Calu3 (cell line): ENCODE measurements at regions not wholly inside any gene's neighbourhood (a gene's known extent, or its start where the extent isn't known, plus 50 kb on each side); places are given as distances from the start of the nearest gene placed in this dataset.

Source experiments
- BruUV-seq: library from RNA; stranded (reverse); fragments of 400-500 nt; replicated peaks from 2 replicates; lab custom pipeline; 2021; lab: Mats Ljungman, UMichigan
- CTCF ChIA-PET: fragments of 300-600 bp; sonication (Branson Sonifier 250); formaldehyde crosslinking; loops from one replicate; lab custom pipeline; 2022; ENCODE audit warnings: antibody characterized with exemption; lab: Charles Lee
- DNase-seq: peaks from one replicate; pipeline ENCODE4 v3.0.0; 2022
- H3K27ac Mint-ChIP-seq: one replicate; pipeline ENCODE4 v1.8.0; 2022; ENCODE audit warnings: mixed read lengths; ENCODE audit not compliant: unreplicated experiment
- H3K27me3 Mint-ChIP-seq: one replicate; pipeline ENCODE4 v1.8.0; 2022; ENCODE audit warnings: mixed read lengths; ENCODE audit not compliant: unreplicated experiment
- H3K36me3 Mint-ChIP-seq: one replicate; pipeline ENCODE4 v1.8.0; 2022; ENCODE audit warnings: mild to moderate bottlenecking, moderate library complexity, mixed read lengths; ENCODE audit not compliant: insufficient read depth, unreplicated experiment
- H3K4me1 Mint-ChIP-seq: one replicate; pipeline ENCODE4 v1.8.0; 2022; ENCODE audit warnings: mild to moderate bottlenecking, low read depth, mixed read lengths; ENCODE audit not compliant: unreplicated experiment
- H3K4me3 Mint-ChIP-seq: one replicate; pipeline ENCODE4 v1.8.0; 2022; ENCODE audit warnings: mild to moderate bottlenecking, low read depth, moderate library complexity, mixed read lengths; ENCODE audit not compliant: unreplicated experiment
- H3K9me3 Mint-ChIP-seq: one replicate; pipeline ENCODE4 v1.8.0; 2022; ENCODE audit warnings: low read depth, mixed read lengths; ENCODE audit not compliant: unreplicated experiment
- CTCF ChIP-seq: fragments of 200-600 bp; IDR thresholded peaks from one replicate; pipeline ENCODE4 v1.8.0; 2022; ENCODE audit warnings: antibody characterized with exemption; ENCODE audit not compliant: unreplicated experiment
- intact Hi-C: fragments of 100-400 bp; cut with micrococcal nuclease; formaldehyde crosslinking; loops from one replicate; pipeline ENCODE4 v1.10.0; 2022; ENCODE audit not compliant: unreplicated experiment

DNA sequence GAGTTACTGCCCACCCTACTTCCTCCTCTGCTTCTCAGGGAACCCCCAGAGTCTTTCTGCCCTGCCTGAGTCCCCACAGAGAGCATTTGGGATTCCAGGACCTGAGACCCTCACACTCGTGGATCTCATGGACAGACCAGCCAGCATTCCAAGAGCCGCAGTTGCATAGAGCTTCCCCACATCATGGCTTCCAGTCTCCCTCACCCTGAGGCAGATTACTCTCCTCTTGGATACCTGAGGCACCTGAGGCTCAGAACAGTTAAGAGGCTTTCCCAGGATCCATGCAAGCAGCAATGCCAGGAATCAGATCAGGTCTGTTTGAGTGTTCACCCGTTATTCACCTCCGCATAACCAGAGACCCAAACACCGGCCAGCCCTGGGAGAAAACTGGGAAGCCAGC, 102.2 kb downstream of the TRIM29 start:
- H3K27ac Mint-ChIP-seq: no peak overlapping the region
- CTCF ChIA-PET: no interaction called here

DNA sequence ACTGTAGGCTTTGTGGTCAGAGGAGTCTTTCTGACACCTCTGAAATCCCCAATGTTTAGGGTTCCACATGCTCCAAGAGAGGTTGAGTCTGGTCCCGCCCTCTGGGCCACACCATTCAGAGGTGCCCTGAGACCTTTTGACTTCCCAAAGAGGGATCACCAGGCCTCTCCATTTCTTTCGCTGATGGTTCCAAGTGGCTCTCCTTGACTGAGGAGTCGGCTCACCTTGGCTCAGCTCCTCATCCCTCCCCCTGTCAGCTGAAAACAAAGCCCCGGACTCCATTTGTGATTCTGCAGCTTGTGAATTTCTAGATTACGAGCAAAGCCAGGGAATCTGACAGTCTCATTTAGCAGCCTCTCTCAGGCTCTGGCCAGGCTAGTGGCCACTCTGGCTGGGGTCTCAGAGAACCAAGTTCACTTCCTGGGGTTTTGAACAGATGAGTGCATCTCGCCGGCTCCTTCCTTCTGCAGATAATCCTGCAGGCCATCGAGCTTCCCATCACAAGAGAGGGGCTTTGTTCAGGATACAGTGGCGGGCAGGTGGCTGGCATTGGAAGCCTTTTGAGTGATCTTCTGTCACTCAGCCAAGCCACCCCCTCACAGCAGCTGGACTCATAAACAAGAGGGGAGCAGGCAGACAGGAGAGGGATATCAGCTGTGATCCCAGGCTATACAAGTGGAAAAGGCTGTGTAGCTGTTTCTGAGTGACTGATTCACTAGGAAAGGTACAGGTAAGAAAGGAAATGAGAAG, 102.9 kb downstream of the TRIM29 start:
- CTCF ChIA-PET: no interaction called here
- Mint-ChIP-seq H3K4me3 (no peak overlapping the region), H3K27ac (no peak overlapping the region), H3K36me3 (no peaks in the 10 kb centered on the region), H3K9me3 (no peaks in the 10 kb centered on the region), H3K27me3 (peaks cover 98% of the 10 kb centered on the region), H3K4me1 (no peaks in the 10 kb centered on the region)
- DNase-seq: no peak
- no peak for TF ChIP-seq CTCF
- no TSS peak for BruUV-seq
- intact Hi-C loops: no loop called here

More for the DNA sequence above, 102.2 kb downstream of the TRIM29 start:
- H3K36me3 Mint-ChIP-seq: no peaks in the 10 kb centered on the region
- H3K4me1 Mint-ChIP-seq: no peaks in the 10 kb centered on the region
- no peak for DNase-seq
- intact Hi-C loops: no loop called here
- BruUV-seq: no TSS peak
- peaks cover 98% of the 10 kb centered on the region for H3K27me3 Mint-ChIP-seq
- no peak for TF ChIP-seq CTCF
- H3K9me3 Mint-ChIP-seq: no peaks in the 10 kb centered on the region
- no peak overlapping the region for H3K4me3 Mint-ChIP-seq

DNA sequence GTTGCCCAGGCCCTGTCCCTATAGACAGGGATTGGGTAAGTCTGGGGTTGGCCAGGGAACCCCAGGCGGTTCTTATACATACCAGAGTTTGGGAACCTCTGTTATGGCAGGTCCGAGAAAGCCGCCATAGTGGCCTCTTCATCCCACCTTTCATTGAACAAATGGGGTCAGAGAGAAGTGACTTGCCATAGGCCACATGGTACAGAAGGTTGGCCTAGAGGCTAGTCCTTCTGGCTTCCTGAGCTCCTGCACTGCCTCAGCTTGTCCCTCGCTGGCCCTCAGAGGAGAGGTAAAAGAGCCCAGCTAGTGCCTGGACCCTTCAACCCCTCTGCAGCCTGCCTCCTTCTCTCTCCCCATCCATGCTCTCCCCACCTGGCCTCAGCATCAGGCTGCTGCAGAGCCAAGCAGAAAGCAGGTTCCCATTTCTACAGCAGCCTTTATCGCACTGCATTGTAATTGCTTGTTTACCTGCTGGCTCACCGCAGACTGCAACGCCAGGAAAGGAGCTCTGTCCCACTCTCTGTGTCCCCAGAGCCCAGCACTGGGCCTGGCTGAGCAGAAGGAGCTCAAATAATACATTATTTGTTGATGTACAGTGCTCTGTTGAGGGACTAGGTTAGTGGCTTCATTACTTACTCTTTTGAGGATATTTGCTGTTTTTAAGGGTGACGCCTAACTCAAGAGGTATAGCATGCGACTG, 103.6 kb downstream of the TRIM29 start:
- no peaks in the 10 kb centered on the region for H3K9me3 Mint-ChIP-seq

DNA sequence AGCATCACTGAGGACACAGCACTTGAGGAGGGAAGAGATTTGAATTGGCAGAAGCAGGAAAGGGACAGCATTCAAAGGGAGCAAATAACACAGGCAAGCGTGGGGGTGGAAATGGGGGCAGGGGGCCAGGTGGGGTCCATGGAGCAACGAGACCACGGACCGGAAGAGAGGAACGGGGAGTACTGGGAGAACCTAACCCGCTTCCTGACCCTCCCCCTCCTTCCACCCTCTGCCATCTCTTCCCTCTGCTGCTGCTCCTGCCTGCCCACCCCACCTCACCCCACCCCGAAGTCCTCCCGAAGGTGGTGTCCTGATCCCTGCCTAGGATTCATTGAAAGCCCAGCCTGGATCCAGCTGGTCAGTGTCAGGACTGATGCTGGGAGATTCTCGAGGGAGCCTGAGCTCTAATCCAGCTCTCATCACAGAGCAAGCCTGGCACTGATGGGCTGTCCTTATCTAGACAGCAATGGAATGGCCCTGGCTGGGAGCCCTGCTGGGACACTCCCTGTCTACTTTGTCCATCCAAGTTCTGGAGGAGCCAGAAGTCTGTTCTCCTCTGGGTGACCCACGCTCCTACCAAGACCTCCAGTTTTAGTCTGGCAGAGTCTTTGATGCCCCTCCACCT, 105.0 kb downstream of the TRIM29 start:
- TF ChIP-seq CTCF: no peak
- CTCF ChIA-PET: no interaction called here
- Mint-ChIP-seq H3K4me1 (no peaks in the 10 kb centered on the region), H3K27me3 (peaks cover 98% of the 10 kb centered on the region), H3K9me3 (no peaks in the 10 kb centered on the region), H3K36me3 (no peaks in the 10 kb centered on the region), H3K27ac (no peak overlapping the region), H3K4me3 (no peak overlapping the region)
- intact Hi-C loops: no loop called here
- BruUV-seq: no TSS peak
- no peak for DNase-seq

More for the DNA sequence above, 103.6 kb downstream of the TRIM29 start:
- Mint-ChIP-seq H3K4me3 (no peak overlapping the region), H3K36me3 (no peaks in the 10 kb centered on the region), H3K4me1 (no peaks in the 10 kb centered on the region), H3K27ac (no peak overlapping the region), H3K27me3 (peaks cover 98% of the 10 kb centered on the region)
- no peak for TF ChIP-seq CTCF
- no peak for DNase-seq
- no TSS peak for BruUV-seq
- intact Hi-C loops: no loop called here
- CTCF ChIA-PET: no interaction called here
